ENCODE measurements at regions not wholly inside any gene's neighbourhood (a gene's known extent, or its start where the extent isn't known, plus 50 kb on each side); places are given as distances from the start of the nearest gene placed in this dataset.

- DNase-seq = no peak
- Histone ChIP-seq H3K9me3 (ENCODE audit: control insufficient read depth, low read length) (peaks cover 5% of the 10 kb centered on the region), H3K27ac (ENCODE audit: low read depth in 1 of 2, low read length in 2 of 2) (no peak overlapping the region), H3K4me3 (ENCODE audit: low read length in 2 of 2) (no peak overlapping the region), H3K4me1 (ENCODE audit: control insufficient read depth in 1 of 2, insufficient read depth in 2 of 2, low read length in 2 of 2) (no peaks in the 10 kb centered on the region), H3K36me3 (ENCODE audit: control insufficient read depth in 1 of 2, insufficient read depth in 2 of 2, low read length in 1 of 2) (no peaks in the 10 kb centered on the region), H3K27me3 (ENCODE audit: control insufficient read depth in 1 of 2, insufficient read depth in 2 of 2, low read length in 1 of 2) (no peaks in the 10 kb centered on the region)
- no peak for ATAC-seq (ENCODE audit: low FRiP score)
- intact Hi-C loops (cut with DNase I) = no loop called here
- 78 to 86% methylated on average over 1 of the region's 1 CpG for WGBS, 2 donors
These were observed 168.8 kb upstream of the SYT13 start for GRCh38 chr11:45454917-45455401.

GRCh38 chr11:45453721-45454120, 167.6 kb upstream of the SYT13 start:
- Histone ChIP-seq H3K27ac (ENCODE audit: low read depth in 1 of 2, low read length in 2 of 2) (no peak overlapping the region), H3K36me3 (ENCODE audit: control insufficient read depth in 1 of 2, insufficient read depth in 2 of 2, low read length in 1 of 2) (no peaks in the 10 kb centered on the region), H3K4me1 (ENCODE audit: control insufficient read depth in 1 of 2, insufficient read depth in 2 of 2, low read length in 2 of 2) (no peaks in the 10 kb centered on the region), H3K4me3 (ENCODE audit: low read length in 2 of 2) (no peak overlapping the region), H3K9me3 (ENCODE audit: control insufficient read depth, low read length) (peaks cover 5% of the 10 kb centered on the region), H3K27me3 (ENCODE audit: control insufficient read depth in 1 of 2, insufficient read depth in 2 of 2, low read length in 1 of 2) (no peaks in the 10 kb centered on the region)
- intact Hi-C loops (cut with DNase I) = no loop called here
- DNase-seq (no peak), ATAC-seq (ENCODE audit: low FRiP score) (no peak)
- 48 to 78% methylated on average over 4 of the region's 4 CpGs for WGBS, 2 donors

GRCh38 chr11:45451766-45452440, 165.8 kb upstream of the SYT13 start:
- no peak overlapping the region for H3K4me3 ChIP-seq (ENCODE audit: low read length in 2 of 2)
- no peaks in the 10 kb centered on the region for H3K36me3 ChIP-seq (ENCODE audit: control insufficient read depth in 1 of 2, insufficient read depth in 2 of 2, low read length in 1 of 2)
- no peaks in the 10 kb centered on the region for H3K4me1 ChIP-seq (ENCODE audit: control insufficient read depth in 1 of 2, insufficient read depth in 2 of 2, low read length in 2 of 2)
- WGBS, 2 donors = 54 to 63% methylated on average over 8 of the region's 8 CpGs
- no peaks in the 10 kb centered on the region for H3K27me3 ChIP-seq (ENCODE audit: control insufficient read depth in 1 of 2, insufficient read depth in 2 of 2, low read length in 1 of 2)
- ATAC-seq (ENCODE audit: low FRiP score) (peak; percentile 8), DNase-seq (no peak)
- peaks cover 5% of the 10 kb centered on the region for H3K9me3 ChIP-seq (ENCODE audit: control insufficient read depth, low read length)
- no peak overlapping the region for H3K27ac ChIP-seq (ENCODE audit: low read depth in 1 of 2, low read length in 2 of 2)
- intact Hi-C loops (cut with DNase I) = no loop called here

GRCh38 chr11:45450189-45450588, 164.0 kb upstream of the SYT13 start:
- Histone ChIP-seq H3K27ac (ENCODE audit: low read depth in 1 of 2, low read length in 2 of 2) (no peak overlapping the region), H3K36me3 (ENCODE audit: control insufficient read depth in 1 of 2, insufficient read depth in 2 of 2, low read length in 1 of 2) (no peaks in the 10 kb centered on the region), H3K4me1 (ENCODE audit: control insufficient read depth in 1 of 2, insufficient read depth in 2 of 2, low read length in 2 of 2) (no peaks in the 10 kb centered on the region), H3K4me3 (ENCODE audit: low read length in 2 of 2) (no peak overlapping the region), H3K27me3 (ENCODE audit: control insufficient read depth in 1 of 2, insufficient read depth in 2 of 2, low read length in 1 of 2) (no peaks in the 10 kb centered on the region), H3K9me3 (ENCODE audit: control insufficient read depth, low read length) (peaks cover 3% of the 10 kb centered on the region)
- peak; percentile 23 for ATAC-seq (ENCODE audit: low FRiP score)
- intact Hi-C loops (cut with DNase I) = no loop called here
- peak in 1 of 2 donors; percentile 18 for DNase-seq
- 33 to 37% methylated on average over 3 of the region's 3 CpGs for WGBS, 2 donors

GRCh38 chr11:45449036-45449601, 163.0 kb upstream of the SYT13 start:
- DNase-seq (no peak), ATAC-seq (ENCODE audit: low FRiP score) (no peak)
- no peak overlapping the region for H3K27ac ChIP-seq (ENCODE audit: low read depth in 1 of 2, low read length in 2 of 2)
- H3K27me3 ChIP-seq (ENCODE audit: control insufficient read depth in 1 of 2, insufficient read depth in 2 of 2, low read length in 1 of 2) = no peaks in the 10 kb centered on the region
- intact Hi-C loops (cut with DNase I) = no loop called here
- no peaks in the 10 kb centered on the region for H3K9me3 ChIP-seq (ENCODE audit: control insufficient read depth, low read length)
- H3K4me3 ChIP-seq (ENCODE audit: low read length in 2 of 2) = no peak overlapping the region
- H3K36me3 ChIP-seq (ENCODE audit: control insufficient read depth in 1 of 2, insufficient read depth in 2 of 2, low read length in 1 of 2) = no peaks in the 10 kb centered on the region
- no peaks in the 10 kb centered on the region for H3K4me1 ChIP-seq (ENCODE audit: control insufficient read depth in 1 of 2, insufficient read depth in 2 of 2, low read length in 2 of 2)
- 24 to 29% methylated on average over 9 of the region's 9 CpGs for WGBS, 2 donors

- H3K4me1 ChIP-seq (ENCODE audit: control insufficient read depth in 1 of 2, insufficient read depth in 2 of 2, low read length in 2 of 2) = no peaks in the 10 kb centered on the region
- H3K4me3 ChIP-seq (ENCODE audit: low read length in 2 of 2) = no peak overlapping the region
- DNase-seq (no peak), ATAC-seq (ENCODE audit: low FRiP score) (no peak)
- H3K27ac ChIP-seq (ENCODE audit: low read depth in 1 of 2, low read length in 2 of 2) = no peak overlapping the region
- no peaks in the 10 kb centered on the region for H3K36me3 ChIP-seq (ENCODE audit: control insufficient read depth in 1 of 2, insufficient read depth in 2 of 2, low read length in 1 of 2)
- no peaks in the 10 kb centered on the region for H3K27me3 ChIP-seq (ENCODE audit: control insufficient read depth in 1 of 2, insufficient read depth in 2 of 2, low read length in 1 of 2)
- 97 to 98% methylated on average over 5 of the region's 5 CpGs for WGBS, 2 donors
- H3K9me3 ChIP-seq (ENCODE audit: control insufficient read depth, low read length) = no peaks in the 10 kb centered on the region
- intact Hi-C loops (cut with DNase I) = no loop called here
These were observed 162.4 kb upstream of the SYT13 start for GRCh38 chr11:45448561-45448960.

GRCh38 chr11:45446998-45447397, 160.9 kb upstream of the SYT13 start:
- H3K27ac ChIP-seq (ENCODE audit: low read depth in 1 of 2, low read length in 2 of 2) = no peak overlapping the region

GRCh38 chr11:45446434-45446833, 160.3 kb upstream of the SYT13 start:
- H3K4me3 ChIP-seq (ENCODE audit: low read length in 2 of 2) = no peak overlapping the region
- H3K36me3 ChIP-seq (ENCODE audit: control insufficient read depth in 1 of 2, insufficient read depth in 2 of 2, low read length in 1 of 2) = no peaks in the 10 kb centered on the region
- ATAC-seq (ENCODE audit: low FRiP score) (no peak), DNase-seq (no peak)
- H3K4me1 ChIP-seq (ENCODE audit: control insufficient read depth in 1 of 2, insufficient read depth in 2 of 2, low read length in 2 of 2) = no peaks in the 10 kb centered on the region
- no peak overlapping the region for H3K27ac ChIP-seq (ENCODE audit: low read depth in 1 of 2, low read length in 2 of 2)
- H3K27me3 ChIP-seq (ENCODE audit: control insufficient read depth in 1 of 2, insufficient read depth in 2 of 2, low read length in 1 of 2) = no peaks in the 10 kb centered on the region
- 92 to 95% methylated on average over 5 of the region's 5 CpGs for WGBS, 2 donors
- no peaks in the 10 kb centered on the region for H3K9me3 ChIP-seq (ENCODE audit: control insufficient read depth, low read length)
- intact Hi-C loops (cut with DNase I) = no loop called here

More at GRCh38 chr11:45446998-45447397, 160.9 kb upstream of the SYT13 start:
- Histone ChIP-seq H3K27me3 (ENCODE audit: control insufficient read depth in 1 of 2, insufficient read depth in 2 of 2, low read length in 1 of 2) (no peaks in the 10 kb centered on the region), H3K36me3 (ENCODE audit: control insufficient read depth in 1 of 2, insufficient read depth in 2 of 2, low read length in 1 of 2) (no peaks in the 10 kb centered on the region), H3K4me3 (ENCODE audit: low read length in 2 of 2) (no peak overlapping the region), H3K9me3 (ENCODE audit: control insufficient read depth, low read length) (no peaks in the 10 kb centered on the region), H3K4me1 (ENCODE audit: control insufficient read depth in 1 of 2, insufficient read depth in 2 of 2, low read length in 2 of 2) (no peaks in the 10 kb centered on the region)
- intact Hi-C loops (cut with DNase I) = no loop called here
- ATAC-seq (ENCODE audit: low FRiP score) (no peak), DNase-seq (no peak)
- 85 to 88% methylated on average over 8 of the region's 8 CpGs for WGBS, 2 donors

GRCh38 chr11:45444796-45445195, 158.7 kb upstream of the SYT13 start:
- intact Hi-C loops (cut with DNase I) = no loop called here
- Histone ChIP-seq H3K27me3 (ENCODE audit: control insufficient read depth in 1 of 2, insufficient read depth in 2 of 2, low read length in 1 of 2) (no peaks in the 10 kb centered on the region), H3K4me3 (ENCODE audit: low read length in 2 of 2) (no peak overlapping the region), H3K9me3 (ENCODE audit: control insufficient read depth, low read length) (no peaks in the 10 kb centered on the region), H3K27ac (ENCODE audit: low read depth in 1 of 2, low read length in 2 of 2) (no peak overlapping the region), H3K36me3 (ENCODE audit: control insufficient read depth in 1 of 2, insufficient read depth in 2 of 2, low read length in 1 of 2) (no peaks in the 10 kb centered on the region), H3K4me1 (ENCODE audit: control insufficient read depth in 1 of 2, insufficient read depth in 2 of 2, low read length in 2 of 2) (no peaks in the 10 kb centered on the region)
- WGBS, 2 donors = 42 to 56% methylated on average over 6 of the region's 6 CpGs
- ATAC-seq (ENCODE audit: low FRiP score) = no peak
- DNase-seq = no peak

All from aorta (tissue), 5 donors.